Suprapubic skin (tissue), 4 donors: ENCODE measurements at regions not wholly inside any gene's neighbourhood (a gene's known extent, or its start where the extent isn't known, plus 50 kb on each side); places are given as distances from the start of the nearest gene placed in this dataset.

ENCODE experiments used
- DNase-seq, 2 donors: peaks; one replicate each; pipeline ENCODE4 v3.0.0-alpha.2; 2019; ENCODE audit warnings: low spot score in 2 of 2
- H3K27ac ChIP-seq: fragments of 200-600 bp; sonication (generic); one replicate; pipeline ENCODE4 v1.5.1; 2019
- H3K27me3 ChIP-seq: fragments of 200-600 bp; sonication (generic); one replicate; pipeline ENCODE4 v1.5.1; 2019
- H3K36me3 ChIP-seq: fragments of 200-600 bp; sonication (generic); one replicate; pipeline ENCODE4 v1.5.1; 2019
- H3K4me1 ChIP-seq: fragments of 200-600 bp; sonication (generic); one replicate; pipeline ENCODE4 v1.5.1; 2019
- H3K4me3 ChIP-seq: fragments of 200-600 bp; sonication (generic); one replicate; pipeline ENCODE4 v1.5.1; 2019; ENCODE audit warnings: mild to moderate bottlenecking
- H3K9me3 ChIP-seq: fragments of 200-600 bp; sonication (generic); one replicate; pipeline ENCODE4 v1.5.1; 2019
- EP300 ChIP-seq: sonication (generic); formaldehyde crosslinking; IDR thresholded peaks from one replicate; pipeline ENCODE4 v1.6.1; 2017; ENCODE audit warnings: antibody characterized with exemption
- POLR2A ChIP-seq, 2 donors: fragments of 450-650 bp; IDR thresholded peaks; one replicate each; pipeline ENCODE4 v1.6.1; 2017; ENCODE audit warnings: antibody characterized with exemption in 2 of 2, mild to moderate bottlenecking in 2 of 2, moderate library complexity in 2 of 2
- POLR2AphosphoS5 ChIP-seq, 3 donors: sonication (generic); formaldehyde crosslinking; IDR thresholded peaks; one replicate each; pipeline ENCODE4 v1.6.1; 2017; ENCODE audit warnings: antibody characterized with exemption in 3 of 3
- WGBS: methylation state at CpG from one replicate; pipeline ENCODE4 v1.1.5; 2018; 5-methylcytosine and 5-hydroxymethylcytosine counted together
- TF ChIP-seq, protein P1 (sequence below), 2 donors: fragments of 200-600 bp in 1 of 2; fragments of 450-650 bp in 1 of 2; sonication (generic) in 1 of 2; IDR thresholded peaks; one replicate each; pipeline ENCODE4 v1.5.1; 2016 to 2019; ENCODE audit warnings: antibody characterized with exemption in 2 of 2, mild to moderate bottlenecking in 1 of 2, moderate library complexity in 1 of 2

- Histone ChIP-seq H3K4me1 (no peaks in the 10 kb centered on the region), H3K36me3 (no peaks in the 10 kb centered on the region), H3K27ac (no peak overlapping the region), H3K27me3 (peaks cover 3% of the 10 kb centered on the region), H3K4me3 (no peak overlapping the region), H3K9me3 (no peaks in the 10 kb centered on the region)
- TF ChIP-seq POLR2AphosphoS5 (IDR thresholded peaks at IDR 0.05) = no peak
- TF ChIP-seq, protein P1, sequence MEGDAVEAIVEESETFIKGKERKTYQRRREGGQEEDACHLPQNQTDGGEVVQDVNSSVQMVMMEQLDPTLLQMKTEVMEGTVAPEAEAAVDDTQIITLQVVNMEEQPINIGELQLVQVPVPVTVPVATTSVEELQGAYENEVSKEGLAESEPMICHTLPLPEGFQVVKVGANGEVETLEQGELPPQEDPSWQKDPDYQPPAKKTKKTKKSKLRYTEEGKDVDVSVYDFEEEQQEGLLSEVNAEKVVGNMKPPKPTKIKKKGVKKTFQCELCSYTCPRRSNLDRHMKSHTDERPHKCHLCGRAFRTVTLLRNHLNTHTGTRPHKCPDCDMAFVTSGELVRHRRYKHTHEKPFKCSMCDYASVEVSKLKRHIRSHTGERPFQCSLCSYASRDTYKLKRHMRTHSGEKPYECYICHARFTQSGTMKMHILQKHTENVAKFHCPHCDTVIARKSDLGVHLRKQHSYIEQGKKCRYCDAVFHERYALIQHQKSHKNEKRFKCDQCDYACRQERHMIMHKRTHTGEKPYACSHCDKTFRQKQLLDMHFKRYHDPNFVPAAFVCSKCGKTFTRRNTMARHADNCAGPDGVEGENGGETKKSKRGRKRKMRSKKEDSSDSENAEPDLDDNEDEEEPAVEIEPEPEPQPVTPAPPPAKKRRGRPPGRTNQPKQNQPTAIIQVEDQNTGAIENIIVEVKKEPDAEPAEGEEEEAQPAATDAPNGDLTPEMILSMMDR (IDR thresholded peaks at IDR 0.05) = no peak
- TF ChIP-seq POLR2A (IDR thresholded peaks at IDR 0.05) = no peak
- no peak for TF ChIP-seq EP300
- no peak for DNase-seq
Observed at GRCh38 chr1:98068016-98068415, 147.2 kb upstream of the DPYD start.

DNA sequence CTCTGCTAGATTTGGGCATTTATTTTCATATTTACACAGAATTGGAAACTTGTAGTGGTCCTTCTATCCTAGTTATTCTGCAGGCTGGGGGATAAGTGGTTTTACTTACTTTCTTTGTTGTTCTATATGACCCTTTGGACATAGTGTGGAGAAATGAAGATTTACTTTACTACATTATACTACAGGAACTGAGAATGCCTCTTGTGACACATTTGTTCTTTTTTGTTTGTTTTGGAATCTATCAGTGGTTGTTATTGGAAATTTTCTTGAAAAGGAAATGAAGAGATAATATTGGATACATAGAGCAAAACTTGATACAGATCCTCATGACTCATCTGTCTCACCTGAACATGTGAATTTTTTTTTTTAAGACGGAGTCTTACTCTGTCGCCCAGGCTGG lies 146.1 kb upstream of the DPYD start:
- H3K4me1 ChIP-seq = no peaks in the 10 kb centered on the region
- 97% methylated on average over 2 of the region's 2 CpGs for WGBS

DNA sequence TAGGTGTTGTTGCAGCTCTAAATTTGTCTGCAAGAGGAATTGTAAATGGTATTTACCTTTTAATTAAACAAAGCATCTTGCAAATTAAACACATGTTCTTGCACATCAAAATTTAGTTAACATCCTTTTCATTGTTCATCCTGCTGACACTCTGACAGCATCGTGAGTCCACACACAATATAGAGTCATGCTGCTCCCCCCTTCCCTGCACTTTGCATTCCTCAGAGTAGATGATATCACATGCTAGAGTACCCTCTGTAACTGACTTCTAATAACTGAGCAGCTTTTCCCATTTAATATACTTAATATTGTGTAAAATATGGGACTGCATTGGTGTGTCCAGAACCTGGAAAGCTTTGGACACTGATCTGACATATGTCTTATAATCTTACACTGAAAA lies 138.8 kb upstream of the DPYD start:
- Histone ChIP-seq H3K4me1 (no peaks in the 10 kb centered on the region), H3K9me3 (no peaks in the 10 kb centered on the region), H3K4me3 (no peak overlapping the region), H3K36me3 (no peaks in the 10 kb centered on the region), H3K27ac (no peak overlapping the region), H3K27me3 (peaks cover 12% of the 10 kb centered on the region)
- TF ChIP-seq, protein P1 (IDR thresholded peaks at IDR 0.05) = no peak
- TF ChIP-seq EP300 (no peak), POLR2AphosphoS5 (IDR thresholded peaks at IDR 0.05) (no peak), POLR2A (IDR thresholded peaks at IDR 0.05) (no peak)
- DNase-seq = no peak
- WGBS = 45% methylated on average over 1 of the region's 1 CpG

More for the DNA sequence above, 146.1 kb upstream of the DPYD start:
- H3K9me3 ChIP-seq = no peaks in the 10 kb centered on the region
- no peak overlapping the region for H3K27ac ChIP-seq
- TF ChIP-seq POLR2A (IDR thresholded peaks at IDR 0.05) (no peak), EP300 (no peak), POLR2AphosphoS5 (IDR thresholded peaks at IDR 0.05) (no peak)
- TF ChIP-seq, protein P1 (IDR thresholded peaks at IDR 0.05) = no peak
- peaks cover 3% of the 10 kb centered on the region for H3K27me3 ChIP-seq
- H3K36me3 ChIP-seq = no peaks in the 10 kb centered on the region
- no peak overlapping the region for H3K4me3 ChIP-seq
- DNase-seq = no peak

GRCh38 chr1:98058676-98059075 lies 137.8 kb upstream of the DPYD start:
- 59% methylated on average over 2 of the region's 2 CpGs for WGBS
- Histone ChIP-seq H3K27ac (no peak overlapping the region), H3K4me1 (peaks cover 6% of the 10 kb centered on the region), H3K9me3 (no peaks in the 10 kb centered on the region), H3K4me3 (no peak overlapping the region), H3K27me3 (peaks cover 16% of the 10 kb centered on the region), H3K36me3 (no peaks in the 10 kb centered on the region)
- TF ChIP-seq, protein P1 (IDR thresholded peaks at IDR 0.05) = no peak
- DNase-seq = no peak

GRCh38 chr1:98057236-98057910 lies 136.5 kb upstream of the DPYD start:
- Histone ChIP-seq H3K27ac (no peak overlapping the region), H3K9me3 (no peaks in the 10 kb centered on the region), H3K4me1 (peaks cover 13% of the 10 kb centered on the region), H3K36me3 (no peaks in the 10 kb centered on the region), H3K27me3 (peaks cover 29% of the 10 kb centered on the region), H3K4me3 (no peak overlapping the region)
- WGBS = 78% methylated on average over 2 of the region's 2 CpGs
- no peak for TF ChIP-seq POLR2AphosphoS5 (IDR thresholded peaks at IDR 0.05)
- TF ChIP-seq POLR2A (IDR thresholded peaks at IDR 0.05) = no peak
- TF ChIP-seq, protein P1 (IDR thresholded peaks at IDR 0.05) = no peak
- no peak for TF ChIP-seq EP300
- no peak for DNase-seq
